GM12878 (cell line): ENCODE measurements at regions not wholly inside any gene's neighbourhood (a gene's known extent, or its start where the extent isn't known, plus 50 kb on each side); places are given as distances from the start of the nearest gene placed in this dataset.

Experiments used
- ATAC-seq: fragments of 200-7000 bp; cut with Tn5 transposase; 3 replicates; pipeline ENCODE4 v1.9.1; 2020; ENCODE audit warnings: mild to moderate bottlenecking, moderate library complexity
- BruUV-seq: library from RNA; stranded (reverse); fragments of 400-500 nt; replicated peaks from 2 replicates; lab custom pipeline; 2021; lab: Mats Ljungman, UMichigan
- CTCF ChIA-PET: fragments of 300-600 bp; sonication (Branson Sonifier 250); formaldehyde crosslinking; extraction: SDS; loops from one replicate; lab custom pipeline; 2021; ENCODE audit warnings: inconsistent platforms; lab: Yijun Ruan, JAX
- POLR2A ChIA-PET: fragments of 350-600 bp; formaldehyde crosslinking; extraction: SDS; loops from one replicate; lab custom pipeline; 2021; ENCODE audit warnings: inconsistent platforms; lab: Charles Lee
- RAD21 ChIA-PET: fragments of 300-600 bp; sonication (Branson Sonifier 250); formaldehyde crosslinking; loops from one replicate; lab custom pipeline; 2023; ENCODE audit warnings: antibody characterized with exemption; ENCODE audit not compliant: unreplicated experiment; lab: Charles Lee
- SMC1A ChIA-PET: fragments of 300-600 bp; sonication (Branson Sonifier 250); formaldehyde crosslinking; loops from one replicate; lab custom pipeline; 2023; ENCODE audit not compliant: unreplicated experiment, uncharacterized antibody; lab: Charles Lee
- DNase-seq: peaks from one replicate; pipeline ENCODE4 v3.0.0-alpha.2; 2011; ENCODE audit warnings: low read depth, low spot score
- FAIRE-seq: peaks from 3 replicates; lab custom pipeline; 2011; peaks lifted over from hg19 to GRCh38; lab: Jason Lieb, UNC
- H2AFZ ChIP-seq: 2 replicates; pipeline ENCODE4 v1.6.0; 2011; ENCODE audit warnings: low read depth, low read length, control low read depth; ENCODE audit not compliant: control insufficient read depth
- H3K27ac ChIP-seq: 2 replicates; pipeline ENCODE4 v1.5.1; 2011; ENCODE audit warnings: control low read depth; ENCODE audit not compliant: control insufficient read depth, insufficient read depth
- H3K27me3 ChIP-seq, 2 experiments: replicated peaks in 1 of 2; 2 replicates each; pipeline versions ENCODE4 v1.6.0 to v1.6.1; 2011; ENCODE audit warnings: low read length in 1 of 2; ENCODE audit not compliant: control insufficient read depth in 2 of 2, insufficient read depth in 2 of 2
- H3K36me3 ChIP-seq, 2 experiments: 2 replicates each; pipeline ENCODE4 v1.5.1; 2011; ENCODE audit warnings: low read length in 1 of 2; ENCODE audit not compliant: control insufficient read depth in 2 of 2, insufficient read depth in 2 of 2
- H3K4me1 ChIP-seq: 2 replicates; pipeline ENCODE4 v1.6.1; 2011; ENCODE audit warnings: mild to moderate bottlenecking, low read length, moderate library complexity, mixed read lengths; ENCODE audit not compliant: control insufficient read depth, insufficient read depth
- H3K4me2 ChIP-seq: 2 replicates; pipeline ENCODE4 v1.6.0; 2011; ENCODE audit warnings: control low read depth; ENCODE audit not compliant: control insufficient read depth, insufficient read depth
- H3K4me3 ChIP-seq: fragments of 200-600 bp; sonication (generic); 2 replicates; pipeline ENCODE4 v1.5.1; 2016
- H3K79me2 ChIP-seq: 2 replicates; pipeline ENCODE4 v1.6.0; 2011; ENCODE audit warnings: low read length; ENCODE audit not compliant: control insufficient read depth, insufficient read depth
- H3K9ac ChIP-seq: 2 replicates; pipeline ENCODE4 v1.8.0; 2011; ENCODE audit warnings: low read length, control low read depth, mixed read lengths; ENCODE audit not compliant: control insufficient read depth, insufficient read depth
- H3K9me3 ChIP-seq: replicated peaks from 3 replicates; pipeline ENCODE4 v1.5.1; 2011; ENCODE audit warnings: mild to moderate bottlenecking, low read length; ENCODE audit not compliant: control insufficient read depth, insufficient read depth
- H4K20me1 ChIP-seq: 2 replicates; pipeline ENCODE4 v1.6.0; 2011; ENCODE audit not compliant: control insufficient read depth, insufficient read depth
- CEBPB ChIP-seq, 2 experiments: fragments of 150-350 bp in 1 of 2; IDR thresholded peaks; 2 replicates each; pipeline ENCODE4 v1.6.1; 2012 to 2014; ENCODE audit warnings: low read depth in 2 of 2, low read length in 2 of 2, borderline replicate concordance in 1 of 2, inconsistent platforms in 1 of 2
- DPF2 ChIP-seq: fragments of 450-650 bp; IDR thresholded peaks from 2 replicates; pipeline ENCODE4 v1.6.1; 2017; ENCODE audit warnings: mild to moderate bottlenecking
- KDM1A ChIP-seq: fragments of 200-600 bp; sonication (generic); IDR thresholded peaks from 2 replicates; pipeline ENCODE4 v1.6.1; 2016; ENCODE audit warnings: borderline replicate concordance
- LARP7 ChIP-seq: fragments of 450-650 bp; IDR thresholded peaks from 2 replicates; pipeline ENCODE4 v1.6.1; 2017; ENCODE audit warnings: mild to moderate bottlenecking
- MYC ChIP-seq: IDR thresholded peaks from 2 replicates; pipeline ENCODE4 v1.6.1; 2011; ENCODE audit warnings: mild to moderate bottlenecking, low read length, moderate library complexity, inconsistent platforms; ENCODE audit not compliant: insufficient read depth, insufficient replicate concordance, insufficient read length, severe bottlenecking
- RUNX3 ChIP-seq: IDR thresholded peaks from 2 replicates; pipeline ENCODE4 v1.6.1; 2012; ENCODE audit warnings: low read length, inconsistent platforms
- WGBS: methylation state at CpG from one replicate; pipeline ENCODE4 v1.1.6; 2016; ENCODE audit warnings: low lambda C conversion rate; ENCODE audit not compliant: insufficient replicate concordance, insufficient coverage; ENCODE audit errors: missing lambda C conversion rate; 5-methylcytosine and 5-hydroxymethylcytosine counted together
- in situ Hi-C: fragments of 300-500 bp; cut with MboI; formaldehyde crosslinking; loops from 9 replicates; pipeline ENCODE4 v1.14.3; 2018; ENCODE audit warnings: mixed read lengths
- intact Hi-C: fragments of 100-400 bp; cut with micrococcal nuclease; formaldehyde crosslinking; loops from one replicate; pipeline ENCODE4 v1.14.2; 2022; ENCODE audit not compliant: unreplicated experiment
- TF ChIP-seq, protein P1 (sequence below): IDR thresholded peaks from 2 replicates; pipeline ENCODE4 v1.6.1; 2012; ENCODE audit warnings: improper control_type of control experiment, low read depth, low read length; ENCODE audit not compliant: insufficient replicate concordance
- TF ChIP-seq, protein P2 (sequence below): IDR thresholded peaks from 2 replicates; pipeline ENCODE4 v1.6.1; 2011; ENCODE audit warnings: mild to moderate bottlenecking, low read depth, low read length, moderate library complexity; ENCODE audit not compliant: insufficient replicate concordance
- TF ChIP-seq, protein P3 (sequence below): fragments of 450-650 bp; IDR thresholded peaks from 2 replicates; pipeline ENCODE4 v1.6.1; 2017; ENCODE audit warnings: low read depth, mild to moderate bottlenecking, moderate library complexity

DNA sequence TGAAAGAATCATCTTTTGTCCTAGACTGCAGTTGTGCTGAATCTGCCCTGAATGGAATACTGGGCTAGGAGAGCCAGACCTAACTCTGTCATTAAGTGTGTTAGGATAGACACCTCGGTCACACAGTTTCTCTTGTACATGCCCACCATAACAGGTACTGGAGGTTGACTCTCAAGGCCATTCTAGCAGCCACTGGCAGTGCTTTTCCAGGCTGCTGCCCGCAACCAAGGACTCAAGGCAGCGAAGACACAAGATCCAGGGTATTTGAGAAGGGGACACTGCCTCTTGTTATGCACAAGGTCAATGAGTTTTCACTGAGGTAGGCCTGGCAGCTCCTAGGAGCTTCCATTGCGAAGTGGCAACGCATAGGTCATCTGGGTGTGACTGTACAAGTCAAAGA is 70.6 kb upstream of the ZNF746 start:
- no peaks in the 10 kb centered on the region; the same call in 1 of the 2 replicates for H3K79me2 ChIP-seq
- H4K20me1 ChIP-seq: no peaks in the 10 kb centered on the region
- in situ Hi-C loops (no loop called here), intact Hi-C loops (no loop called here)
- FAIRE-seq (no peak), ATAC-seq (no peak), DNase-seq (no peak)
- no peak overlapping the region for H2AFZ ChIP-seq
- ChIA-PET SMC1A (interaction anchor here (0.8 kb wide), 1 partner anchor 9 kb away, joined by 3 read pairs; no protein-coding TSS in a partner anchor), CTCF (interaction anchor here (0.7 kb wide), 1 partner anchor 258 kb away, joined by 3 read pairs; no protein-coding TSS in a partner anchor), POLR2A (no interaction called here), RAD21 (no interaction called here)
- TF ChIP-seq RUNX3 (no peak), LARP7 (no peak), KDM1A (no peak), MYC (no peak), CEBPB (IDR thresholded peaks at IDR 0.05; ENCODE audit: borderline replicate concordance in 1 of 2, low read depth in 2 of 2, low read length in 2 of 2) (no peak), DPF2 (no peak)
- TF ChIP-seq, protein P1, sequence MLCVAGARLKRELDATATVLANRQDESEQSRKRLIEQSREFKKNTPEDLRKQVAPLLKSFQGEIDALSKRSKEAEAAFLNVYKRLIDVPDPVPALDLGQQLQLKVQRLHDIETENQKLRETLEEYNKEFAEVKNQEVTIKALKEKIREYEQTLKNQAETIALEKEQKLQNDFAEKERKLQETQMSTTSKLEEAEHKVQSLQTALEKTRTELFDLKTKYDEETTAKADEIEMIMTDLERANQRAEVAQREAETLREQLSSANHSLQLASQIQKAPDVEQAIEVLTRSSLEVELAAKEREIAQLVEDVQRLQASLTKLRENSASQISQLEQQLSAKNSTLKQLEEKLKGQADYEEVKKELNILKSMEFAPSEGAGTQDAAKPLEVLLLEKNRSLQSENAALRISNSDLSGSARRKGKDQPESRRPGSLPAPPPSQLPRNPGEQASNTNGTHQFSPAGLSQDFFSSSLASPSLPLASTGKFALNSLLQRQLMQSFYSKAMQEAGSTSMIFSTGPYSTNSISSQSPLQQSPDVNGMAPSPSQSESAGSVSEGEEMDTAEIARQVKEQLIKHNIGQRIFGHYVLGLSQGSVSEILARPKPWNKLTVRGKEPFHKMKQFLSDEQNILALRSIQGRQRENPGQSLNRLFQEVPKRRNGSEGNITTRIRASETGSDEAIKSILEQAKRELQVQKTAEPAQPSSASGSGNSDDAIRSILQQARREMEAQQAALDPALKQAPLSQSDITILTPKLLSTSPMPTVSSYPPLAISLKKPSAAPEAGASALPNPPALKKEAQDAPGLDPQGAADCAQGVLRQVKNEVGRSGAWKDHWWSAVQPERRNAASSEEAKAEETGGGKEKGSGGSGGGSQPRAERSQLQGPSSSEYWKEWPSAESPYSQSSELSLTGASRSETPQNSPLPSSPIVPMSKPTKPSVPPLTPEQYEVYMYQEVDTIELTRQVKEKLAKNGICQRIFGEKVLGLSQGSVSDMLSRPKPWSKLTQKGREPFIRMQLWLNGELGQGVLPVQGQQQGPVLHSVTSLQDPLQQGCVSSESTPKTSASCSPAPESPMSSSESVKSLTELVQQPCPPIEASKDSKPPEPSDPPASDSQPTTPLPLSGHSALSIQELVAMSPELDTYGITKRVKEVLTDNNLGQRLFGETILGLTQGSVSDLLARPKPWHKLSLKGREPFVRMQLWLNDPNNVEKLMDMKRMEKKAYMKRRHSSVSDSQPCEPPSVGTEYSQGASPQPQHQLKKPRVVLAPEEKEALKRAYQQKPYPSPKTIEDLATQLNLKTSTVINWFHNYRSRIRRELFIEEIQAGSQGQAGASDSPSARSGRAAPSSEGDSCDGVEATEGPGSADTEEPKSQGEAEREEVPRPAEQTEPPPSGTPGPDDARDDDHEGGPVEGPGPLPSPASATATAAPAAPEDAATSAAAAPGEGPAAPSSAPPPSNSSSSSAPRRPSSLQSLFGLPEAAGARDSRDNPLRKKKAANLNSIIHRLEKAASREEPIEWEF: no peak
- TF ChIP-seq, protein P2, sequence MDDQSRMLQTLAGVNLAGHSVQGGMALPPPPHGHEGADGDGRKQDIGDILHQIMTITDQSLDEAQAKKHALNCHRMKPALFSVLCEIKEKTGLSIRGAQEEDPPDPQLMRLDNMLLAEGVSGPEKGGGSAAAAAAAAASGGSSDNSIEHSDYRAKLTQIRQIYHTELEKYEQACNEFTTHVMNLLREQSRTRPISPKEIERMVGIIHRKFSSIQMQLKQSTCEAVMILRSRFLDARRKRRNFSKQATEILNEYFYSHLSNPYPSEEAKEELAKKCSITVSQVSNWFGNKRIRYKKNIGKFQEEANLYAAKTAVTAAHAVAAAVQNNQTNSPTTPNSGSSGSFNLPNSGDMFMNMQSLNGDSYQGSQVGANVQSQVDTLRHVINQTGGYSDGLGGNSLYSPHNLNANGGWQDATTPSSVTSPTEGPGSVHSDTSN: no peak
- TF ChIP-seq, protein P3, sequence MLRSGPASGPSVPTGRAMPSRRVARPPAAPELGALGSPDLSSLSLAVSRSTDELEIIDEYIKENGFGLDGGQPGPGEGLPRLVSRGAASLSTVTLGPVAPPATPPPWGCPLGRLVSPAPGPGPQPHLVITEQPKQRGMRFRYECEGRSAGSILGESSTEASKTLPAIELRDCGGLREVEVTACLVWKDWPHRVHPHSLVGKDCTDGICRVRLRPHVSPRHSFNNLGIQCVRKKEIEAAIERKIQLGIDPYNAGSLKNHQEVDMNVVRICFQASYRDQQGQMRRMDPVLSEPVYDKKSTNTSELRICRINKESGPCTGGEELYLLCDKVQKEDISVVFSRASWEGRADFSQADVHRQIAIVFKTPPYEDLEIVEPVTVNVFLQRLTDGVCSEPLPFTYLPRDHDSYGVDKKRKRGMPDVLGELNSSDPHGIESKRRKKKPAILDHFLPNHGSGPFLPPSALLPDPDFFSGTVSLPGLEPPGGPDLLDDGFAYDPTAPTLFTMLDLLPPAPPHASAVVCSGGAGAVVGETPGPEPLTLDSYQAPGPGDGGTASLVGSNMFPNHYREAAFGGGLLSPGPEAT: no peak
- H3K9me3 ChIP-seq: peaks cover 4% of the 10 kb centered on the region
- WGBS: 96% methylated on average over 5 of the region's 5 CpGs
- no peak overlapping the region for H3K4me2 ChIP-seq
- no TSS peak for BruUV-seq
- no peaks in the 10 kb centered on the region for H3K4me1 ChIP-seq
- H3K4me3 ChIP-seq: no peak overlapping the region
- H3K27ac ChIP-seq: no peak overlapping the region
- H3K36me3 ChIP-seq: peaks cover 3 to 6% of the 10 kb centered on the region in 2 experiments; a peak in 3 of 4 replicates
- H3K9ac ChIP-seq: no peak overlapping the region
- H3K27me3 ChIP-seq: no peaks in the 10 kb centered on the region
